CD4-positive, alpha-beta T cell (primary cell): ENCODE measurements at regions not wholly inside any gene's neighbourhood (a gene's known extent, or its start where the extent isn't known, plus 50 kb on each side); places are given as distances from the start of the nearest gene placed in this dataset.

Source experiments
- ATAC-seq: fragments of 200-7000 bp; cut with Tn5 transposase; one replicate; pipeline ENCODE4 v1.10.0; 2022; ENCODE audit warnings: mild to moderate bottlenecking; ENCODE audit not compliant: poor library complexity
- CTCF ChIA-PET: fragments of 350-600 bp; sonication (Branson Sonifier 250); formaldehyde crosslinking; loops from one replicate; lab custom pipeline; 2021; ENCODE audit warnings: antibody characterized with exemption, inconsistent platforms; lab: Charles Lee
- POLR2A ChIA-PET: fragments of 350-600 bp; sonication (Branson Sonifier 250); formaldehyde crosslinking; loops from one replicate; lab custom pipeline; 2021; ENCODE audit warnings: antibody characterized with exemption, inconsistent platforms; lab: Charles Lee
- DNase-seq, 14 experiments: peaks; one replicate each; pipeline ENCODE4 v3.0.0-alpha.2; 2013 to 2020; ENCODE audit warnings: mixed read lengths in 2 of 14
- H3K27ac ChIP-seq, 2 donors: one replicate each; pipeline versions ENCODE4 v1.5.1 to v1.7.0; 2013; ENCODE audit warnings: low read length in 2 of 2, low read depth in 1 of 2, mild to moderate bottlenecking in 1 of 2
- H3K27me3 ChIP-seq, 2 experiments: 1 replicate in 1 of 2; 2 replicates in 1 of 2; pipeline versions ENCODE4 v1.6.1 to v1.7.0; 2013; ENCODE audit warnings: low read length in 2 of 2, control low read depth in 1 of 2, mild to moderate bottlenecking in 1 of 2, moderate library complexity in 1 of 2; ENCODE audit not compliant: insufficient read depth in 2 of 2, control insufficient read depth in 1 of 2
- H3K36me3 ChIP-seq: one replicate; pipeline ENCODE4 v1.6.1; 2013; ENCODE audit warnings: low read length, control low read depth; ENCODE audit not compliant: insufficient read depth
- H3K4me1 ChIP-seq: one replicate; pipeline ENCODE4 v1.6.1; 2013; ENCODE audit warnings: low read length, control low read depth; ENCODE audit not compliant: insufficient read depth
- H3K4me3 ChIP-seq: one replicate; pipeline ENCODE4 v1.5.1; 2013; ENCODE audit warnings: mild to moderate bottlenecking, low read length, moderate library complexity
- H3K9me3 ChIP-seq, 2 experiments: 1 replicate in 1 of 2; 2 replicates in 1 of 2; pipeline versions ENCODE4 v1.6.1 to v1.7.0; 2013; ENCODE audit warnings: low read length in 2 of 2, mild to moderate bottlenecking in 2 of 2, control low read depth in 1 of 2, moderate library complexity in 1 of 2; ENCODE audit not compliant: control insufficient read depth in 1 of 2, insufficient read depth in 1 of 2
- H3K27ac Mint-ChIP-seq: one replicate; pipeline ENCODE4 v1.8.0; 2020; ENCODE audit warnings: mixed read lengths
- H3K27me3 Mint-ChIP-seq: one replicate; pipeline ENCODE4 v1.8.0; 2021; ENCODE audit warnings: mixed read lengths
- H3K36me3 Mint-ChIP-seq: one replicate; pipeline ENCODE4 v1.8.0; 2021; ENCODE audit warnings: low read depth, mixed read lengths
- H3K4me1 Mint-ChIP-seq: one replicate; pipeline ENCODE4 v1.8.0; 2021; ENCODE audit warnings: low read depth, mixed read lengths
- H3K4me3 Mint-ChIP-seq: one replicate; pipeline ENCODE4 v1.8.0; 2020; ENCODE audit warnings: mild to moderate bottlenecking, mixed read lengths
- H3K9me3 Mint-ChIP-seq: one replicate; pipeline ENCODE4 v1.8.0; 2020; ENCODE audit warnings: mixed read lengths
- intact Hi-C, 2 experiments: fragments of 100-400 bp; cut with DNase I in 1 of 2; cut with micrococcal nuclease in 1 of 2; formaldehyde crosslinking; loops; one replicate each; pipeline versions ENCODE4 v1.15.1 to v1.9.0; 2023 to 2025; cut with DNase I, micrococcal nuclease
- TF ChIP-seq, protein P1 (sequence below): fragments of 200-600 bp; IDR thresholded peaks from one replicate; pipeline ENCODE4 v1.8.0; 2022; ENCODE audit warnings: antibody characterized with exemption, mild to moderate bottlenecking

DNA sequence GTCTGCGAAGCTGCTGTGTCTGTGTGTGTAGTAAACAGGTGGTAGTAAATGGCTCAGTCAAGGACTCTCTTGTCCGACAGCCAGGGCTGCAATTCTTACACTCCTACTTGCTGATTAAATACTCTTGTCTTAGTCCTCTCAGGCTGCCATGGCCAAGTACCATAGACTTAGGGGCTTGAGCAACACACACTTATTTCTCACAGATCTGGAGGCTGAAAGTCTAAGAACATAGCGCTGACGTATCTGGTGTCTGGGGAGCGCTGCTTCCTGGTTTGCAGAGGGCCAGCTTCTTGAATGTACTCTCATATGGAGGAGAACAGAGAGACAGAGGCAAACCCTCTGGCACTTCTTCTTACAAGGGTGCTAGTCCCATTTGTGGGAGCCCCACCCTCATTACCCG lies 411.0 kb downstream of the MED10 start:
- Mint-ChIP-seq H3K27ac (no peak overlapping the region), H3K4me3 (no peak overlapping the region), H3K27me3 (peaks cover 8% of the 10 kb centered on the region), H3K4me1 (no peaks in the 10 kb centered on the region), H3K9me3 (peaks cover 6% of the 10 kb centered on the region), H3K36me3 (no peaks in the 10 kb centered on the region)
- ChIA-PET POLR2A (no interaction called here), CTCF (no interaction called here)
- intact Hi-C loops = no loop called here
- no peak overlapping the region for H3K27ac ChIP-seq
- no peaks in the 10 kb centered on the region for H3K9me3 ChIP-seq
- H3K4me1 ChIP-seq = no peaks in the 10 kb centered on the region
- H3K36me3 ChIP-seq = no peaks in the 10 kb centered on the region
- no peaks in the 10 kb centered on the region for H3K27me3 ChIP-seq
- ATAC-seq (no peak), DNase-seq (no peak)
- TF ChIP-seq, protein P1, sequence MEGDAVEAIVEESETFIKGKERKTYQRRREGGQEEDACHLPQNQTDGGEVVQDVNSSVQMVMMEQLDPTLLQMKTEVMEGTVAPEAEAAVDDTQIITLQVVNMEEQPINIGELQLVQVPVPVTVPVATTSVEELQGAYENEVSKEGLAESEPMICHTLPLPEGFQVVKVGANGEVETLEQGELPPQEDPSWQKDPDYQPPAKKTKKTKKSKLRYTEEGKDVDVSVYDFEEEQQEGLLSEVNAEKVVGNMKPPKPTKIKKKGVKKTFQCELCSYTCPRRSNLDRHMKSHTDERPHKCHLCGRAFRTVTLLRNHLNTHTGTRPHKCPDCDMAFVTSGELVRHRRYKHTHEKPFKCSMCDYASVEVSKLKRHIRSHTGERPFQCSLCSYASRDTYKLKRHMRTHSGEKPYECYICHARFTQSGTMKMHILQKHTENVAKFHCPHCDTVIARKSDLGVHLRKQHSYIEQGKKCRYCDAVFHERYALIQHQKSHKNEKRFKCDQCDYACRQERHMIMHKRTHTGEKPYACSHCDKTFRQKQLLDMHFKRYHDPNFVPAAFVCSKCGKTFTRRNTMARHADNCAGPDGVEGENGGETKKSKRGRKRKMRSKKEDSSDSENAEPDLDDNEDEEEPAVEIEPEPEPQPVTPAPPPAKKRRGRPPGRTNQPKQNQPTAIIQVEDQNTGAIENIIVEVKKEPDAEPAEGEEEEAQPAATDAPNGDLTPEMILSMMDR = no peak
- no peak overlapping the region for H3K4me3 ChIP-seq

DNA sequence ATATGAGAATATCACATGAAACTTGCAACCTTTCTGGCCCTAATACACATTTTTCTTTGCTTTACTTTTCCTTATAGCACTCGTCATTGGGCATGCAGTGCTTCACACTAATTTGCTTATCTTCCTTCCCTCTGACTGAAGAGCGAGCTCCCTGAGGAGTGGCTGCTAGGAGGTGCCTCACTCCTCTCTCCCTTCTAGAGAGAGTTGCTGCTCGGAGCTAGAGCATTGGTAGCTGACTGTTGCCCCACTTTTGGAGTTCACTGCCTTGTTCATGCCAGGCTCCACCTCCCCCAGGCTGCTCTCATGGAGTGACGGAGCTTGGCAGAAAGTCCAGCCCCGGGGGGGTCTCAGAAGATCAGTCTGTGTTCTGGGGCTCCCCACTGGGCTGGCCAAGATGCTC lies 413.2 kb downstream of the MED10 start:
- intact Hi-C loops = no loop called here
- Mint-ChIP-seq H3K27ac (no peak overlapping the region), H3K4me3 (no peak overlapping the region), H3K36me3 (no peaks in the 10 kb centered on the region), H3K27me3 (no peaks in the 10 kb centered on the region), H3K4me1 (no peaks in the 10 kb centered on the region), H3K9me3 (peaks cover 6% of the 10 kb centered on the region)
- ATAC-seq (no peak), DNase-seq (no peak)
- H3K36me3 ChIP-seq = no peaks in the 10 kb centered on the region
- CTCF ChIA-PET = no interaction called here
- H3K27me3 ChIP-seq = no peaks in the 10 kb centered on the region
- POLR2A ChIA-PET = no interaction called here
- TF ChIP-seq, protein P1 = no peak
- H3K27ac ChIP-seq = no peak overlapping the region
- no peaks in the 10 kb centered on the region for H3K4me1 ChIP-seq
- H3K4me3 ChIP-seq = no peak overlapping the region
- peaks cover 0 to 9% of the 10 kb centered on the region in 2 experiments for H3K9me3 ChIP-seq

DNA sequence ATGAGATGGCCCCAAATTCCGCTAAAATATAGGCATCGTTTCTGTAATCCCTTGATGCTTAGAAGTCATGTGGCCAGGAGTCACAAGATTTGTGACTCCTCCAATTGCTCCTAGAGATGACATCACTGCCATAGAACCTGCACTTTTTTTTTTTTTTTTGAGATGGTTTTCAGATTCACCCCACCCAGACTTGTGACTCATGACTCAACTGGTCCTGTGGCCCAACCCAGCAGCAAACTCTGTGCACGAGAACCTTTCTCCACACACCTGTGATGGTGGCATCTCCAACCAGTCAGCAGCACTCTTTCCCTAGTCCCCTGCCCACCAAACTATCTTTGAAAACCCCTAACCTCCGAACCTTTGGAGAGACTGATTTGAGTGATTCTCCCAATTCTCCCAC lies 414.0 kb downstream of the MED10 start:
- Histone ChIP-seq H3K36me3 (no peaks in the 10 kb centered on the region), H3K4me1 (no peaks in the 10 kb centered on the region), H3K27ac (no peak overlapping the region), H3K4me3 (no peak overlapping the region), H3K9me3 (peaks cover 0 to 9% of the 10 kb centered on the region in 2 experiments), H3K27me3 (no peaks in the 10 kb centered on the region)
- no peak overlapping the region for H3K27ac Mint-ChIP-seq
- ATAC-seq = no peak
- H3K27me3 Mint-ChIP-seq = no peaks in the 10 kb centered on the region
- POLR2A ChIA-PET = no interaction called here
- no peak overlapping the region for H3K4me3 Mint-ChIP-seq
- intact Hi-C loops = no loop called here
- no peaks in the 10 kb centered on the region for H3K36me3 Mint-ChIP-seq
- CTCF ChIA-PET = no interaction called here
- H3K4me1 Mint-ChIP-seq = no peaks in the 10 kb centered on the region
- DNase-seq = no peak
- TF ChIP-seq, protein P1 = no peak
- H3K9me3 Mint-ChIP-seq = peaks cover 6% of the 10 kb centered on the region
